WERI-Rb-1 (cell line): ENCODE measurements at regions not wholly inside any gene's neighbourhood (a gene's known extent, or its start where the extent isn't known, plus 50 kb on each side); places are given as distances from the start of the nearest gene placed in this dataset.

Source experiments
- DNase-seq: peaks from one replicate; pipeline ENCODE4 v3.0.0-alpha.2; 2020
- H3K27ac ChIP-seq: fragments of 250-450 bp; sonication (Bioruptor Pico); 2 replicates; pipeline ENCODE4 v1.5.1; 2020; ENCODE audit warnings: mild to moderate bottlenecking, moderate library complexity
- H3K27me3 ChIP-seq: fragments of 250-450 bp; sonication (Bioruptor Pico); 2 replicates; pipeline ENCODE4 v1.5.1; 2021; ENCODE audit warnings: mild to moderate bottlenecking, low read depth, moderate library complexity; ENCODE audit not compliant: insufficient read depth, severe bottlenecking
- H3K36me3 ChIP-seq: fragments of 250-450 bp; sonication (Bioruptor Pico); 2 replicates; pipeline ENCODE4 v1.5.1; 2020; ENCODE audit warnings: mild to moderate bottlenecking, moderate library complexity
- H3K4me3 ChIP-seq: 2 replicates; pipeline ENCODE4 v1.5.1; 2011; ENCODE audit warnings: low read depth, mild to moderate bottlenecking, control low read depth, low read length
- H3K9me3 ChIP-seq: fragments of 250-450 bp; sonication (Bioruptor Pico); 2 replicates; pipeline ENCODE4 v1.5.1; 2021; ENCODE audit warnings: mild to moderate bottlenecking, moderate library complexity; ENCODE audit not compliant: severe bottlenecking
- TF ChIP-seq, protein P1 (sequence below): IDR thresholded peaks from 2 replicates; pipeline ENCODE4 v1.5.1; 2011; ENCODE audit warnings: low read depth, mild to moderate bottlenecking, control low read depth, inconsistent platforms, low read length

- no peak for DNase-seq
Measured at GRCh38 chr4:31660916-31661315, 940.7 kb downstream of the PCDH7 start.

DNA sequence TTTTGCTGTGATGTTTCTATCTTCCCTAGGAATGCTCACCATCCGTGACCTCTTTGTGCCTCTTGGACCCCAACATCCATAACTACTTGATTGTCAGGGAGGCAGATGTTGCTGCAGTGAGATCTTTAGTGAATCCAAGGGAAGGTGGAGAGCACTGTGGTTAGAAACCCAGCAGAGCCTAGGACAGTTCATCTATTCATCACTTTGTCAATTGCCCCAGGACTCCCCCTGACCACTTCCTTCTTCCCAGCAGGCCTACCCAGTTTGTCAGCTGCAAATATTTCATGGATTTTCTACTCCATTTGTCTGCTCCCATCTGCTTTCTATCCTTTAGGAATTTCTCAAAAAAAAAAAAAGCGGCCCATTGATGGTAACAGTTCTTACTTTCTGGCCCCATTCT is 942.8 kb downstream of the PCDH7 start:
- H3K27me3 ChIP-seq = no peaks in the 10 kb centered on the region
- no peaks in the 10 kb centered on the region for H3K36me3 ChIP-seq
- no peaks in the 10 kb centered on the region for H3K9me3 ChIP-seq
- no peak overlapping the region for H3K27ac ChIP-seq
- DNase-seq = no peak
- no peak overlapping the region for H3K4me3 ChIP-seq
- TF ChIP-seq, protein P1, sequence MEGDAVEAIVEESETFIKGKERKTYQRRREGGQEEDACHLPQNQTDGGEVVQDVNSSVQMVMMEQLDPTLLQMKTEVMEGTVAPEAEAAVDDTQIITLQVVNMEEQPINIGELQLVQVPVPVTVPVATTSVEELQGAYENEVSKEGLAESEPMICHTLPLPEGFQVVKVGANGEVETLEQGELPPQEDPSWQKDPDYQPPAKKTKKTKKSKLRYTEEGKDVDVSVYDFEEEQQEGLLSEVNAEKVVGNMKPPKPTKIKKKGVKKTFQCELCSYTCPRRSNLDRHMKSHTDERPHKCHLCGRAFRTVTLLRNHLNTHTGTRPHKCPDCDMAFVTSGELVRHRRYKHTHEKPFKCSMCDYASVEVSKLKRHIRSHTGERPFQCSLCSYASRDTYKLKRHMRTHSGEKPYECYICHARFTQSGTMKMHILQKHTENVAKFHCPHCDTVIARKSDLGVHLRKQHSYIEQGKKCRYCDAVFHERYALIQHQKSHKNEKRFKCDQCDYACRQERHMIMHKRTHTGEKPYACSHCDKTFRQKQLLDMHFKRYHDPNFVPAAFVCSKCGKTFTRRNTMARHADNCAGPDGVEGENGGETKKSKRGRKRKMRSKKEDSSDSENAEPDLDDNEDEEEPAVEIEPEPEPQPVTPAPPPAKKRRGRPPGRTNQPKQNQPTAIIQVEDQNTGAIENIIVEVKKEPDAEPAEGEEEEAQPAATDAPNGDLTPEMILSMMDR = no peak

More at GRCh38 chr4:31660916-31661315, 940.7 kb downstream of the PCDH7 start:
- Histone ChIP-seq H3K27me3 (no peaks in the 10 kb centered on the region), H3K9me3 (no peaks in the 10 kb centered on the region), H3K27ac (no peak overlapping the region), H3K4me3 (no peak overlapping the region), H3K36me3 (no peaks in the 10 kb centered on the region)
- TF ChIP-seq, protein P1 = no peak

GRCh38 chr4:31667686-31668085 is 947.5 kb downstream of the PCDH7 start:
- Histone ChIP-seq H3K36me3 (no peaks in the 10 kb centered on the region), H3K27me3 (no peaks in the 10 kb centered on the region), H3K9me3 (no peaks in the 10 kb centered on the region), H3K4me3 (no peak overlapping the region), H3K27ac (no peak overlapping the region)
- TF ChIP-seq, protein P1 = no peak
- DNase-seq = no peak

- TF ChIP-seq, protein P1 = peak; percentile 51
- no peak overlapping the region for H3K4me3 ChIP-seq
- H3K36me3 ChIP-seq = no peaks in the 10 kb centered on the region
- H3K9me3 ChIP-seq = no peaks in the 10 kb centered on the region
- DNase-seq = peak; percentile 15
- H3K27ac ChIP-seq = no peak overlapping the region
- no peaks in the 10 kb centered on the region for H3K27me3 ChIP-seq
Measured at GRCh38 chr4:31674313-31674947, 954.3 kb downstream of the PCDH7 start.

DNA sequence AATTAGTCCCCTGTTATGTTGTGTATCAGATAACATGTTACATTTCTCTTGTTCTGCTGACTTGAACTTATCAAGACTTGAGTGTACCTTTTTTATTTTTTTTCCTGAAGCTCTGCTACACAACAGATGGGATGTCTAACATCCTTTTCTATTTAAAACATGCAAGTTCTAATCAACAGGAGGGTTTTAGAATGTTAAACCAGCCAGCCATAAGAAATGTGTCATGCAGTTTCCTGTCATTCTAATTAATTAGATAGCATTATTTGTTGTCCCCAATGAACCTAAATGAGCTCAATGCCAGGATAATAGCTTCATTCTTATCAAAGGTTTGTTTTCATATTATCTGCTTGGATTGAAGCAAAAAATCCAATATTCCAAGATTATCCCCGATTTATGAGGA is 958.2 kb downstream of the PCDH7 start:
- no peak overlapping the region for H3K4me3 ChIP-seq
- no peaks in the 10 kb centered on the region for H3K36me3 ChIP-seq
- H3K27me3 ChIP-seq = no peaks in the 10 kb centered on the region
- TF ChIP-seq, protein P1 = no peak
- no peaks in the 10 kb centered on the region for H3K9me3 ChIP-seq
- DNase-seq = no peak
- no peak overlapping the region for H3K27ac ChIP-seq

DNA sequence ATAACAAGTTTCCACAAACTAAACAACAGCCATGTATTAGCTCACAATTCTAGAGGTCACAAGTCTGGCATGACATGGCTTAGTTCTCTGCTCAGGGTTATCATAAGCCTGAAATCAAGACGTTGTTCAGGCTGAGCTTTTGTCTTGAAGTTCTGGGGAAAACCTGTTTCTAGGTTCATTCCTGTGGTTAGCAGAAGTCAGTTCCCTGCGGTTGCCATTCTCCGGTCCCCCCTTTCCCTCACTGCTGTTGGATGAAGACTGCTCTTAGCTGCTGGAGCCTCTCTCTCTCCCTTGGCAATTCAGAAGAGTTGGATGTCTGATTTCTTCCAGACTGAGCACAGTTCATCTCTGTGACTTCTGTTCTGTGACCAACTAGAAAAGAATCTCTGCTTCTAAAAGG is 962.6 kb downstream of the PCDH7 start:
- Histone ChIP-seq H3K4me3 (no peak overlapping the region), H3K9me3 (no peaks in the 10 kb centered on the region), H3K27ac (no peak overlapping the region), H3K36me3 (no peaks in the 10 kb centered on the region), H3K27me3 (no peaks in the 10 kb centered on the region)
- TF ChIP-seq, protein P1 = no peak
- DNase-seq = no peak
